GM18907 (cell line): ENCODE measurements at regions not wholly inside any gene's neighbourhood (a gene's known extent, or its start where the extent isn't known, plus 50 kb on each side); places are given as distances from the start of the nearest gene placed in this dataset.

Experiments used
- ATAC-seq: cut with Tn5 transposase; IDR thresholded peaks from one replicate; pipeline ENCODE4 v1.9.1; 2021; ENCODE audit warnings: mild to moderate bottlenecking, moderate library complexity; ENCODE audit not compliant: unreplicated experiment

DNA sequence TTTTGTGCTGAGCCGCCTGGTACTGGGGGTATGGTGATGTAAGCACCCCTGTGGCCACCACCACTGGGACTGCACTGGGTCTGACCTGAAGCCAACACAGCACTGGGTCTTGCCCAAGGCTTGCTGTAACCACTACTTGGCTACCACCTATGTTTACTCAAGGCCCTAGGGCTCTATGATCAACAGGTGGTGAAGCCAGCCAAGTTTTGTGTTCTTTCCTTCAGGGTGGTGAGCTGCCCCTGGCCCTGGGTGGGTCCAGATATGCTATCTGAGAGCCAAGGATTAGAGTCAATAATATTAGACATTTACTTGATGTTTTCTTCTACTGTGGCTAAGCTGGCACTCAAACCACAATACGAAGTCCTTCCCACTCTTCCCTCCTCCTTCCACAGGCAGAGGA lies 55.1 kb upstream of the PAGE4 start:
- no peak for ATAC-seq

DNA sequence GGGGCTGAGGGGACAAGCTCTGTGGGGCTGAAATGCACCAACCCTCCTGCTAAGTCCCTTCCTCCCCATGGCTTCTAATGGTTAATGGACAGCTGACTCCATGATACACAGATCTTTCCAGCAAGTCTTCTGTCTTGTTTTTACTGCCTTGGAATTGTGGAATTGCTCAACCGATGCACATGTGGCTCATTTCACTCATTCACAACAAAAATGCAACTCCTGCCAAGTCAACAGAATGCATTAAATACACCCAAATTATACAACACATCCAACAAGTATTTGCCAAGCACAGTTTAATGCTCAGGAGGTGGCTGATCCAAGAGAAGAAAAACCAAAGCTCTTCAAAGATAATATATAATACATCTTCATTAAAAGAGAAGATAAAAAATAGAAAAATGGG lies 61.9 kb upstream of the PAGE4 start:
- no peak for ATAC-seq

DNA sequence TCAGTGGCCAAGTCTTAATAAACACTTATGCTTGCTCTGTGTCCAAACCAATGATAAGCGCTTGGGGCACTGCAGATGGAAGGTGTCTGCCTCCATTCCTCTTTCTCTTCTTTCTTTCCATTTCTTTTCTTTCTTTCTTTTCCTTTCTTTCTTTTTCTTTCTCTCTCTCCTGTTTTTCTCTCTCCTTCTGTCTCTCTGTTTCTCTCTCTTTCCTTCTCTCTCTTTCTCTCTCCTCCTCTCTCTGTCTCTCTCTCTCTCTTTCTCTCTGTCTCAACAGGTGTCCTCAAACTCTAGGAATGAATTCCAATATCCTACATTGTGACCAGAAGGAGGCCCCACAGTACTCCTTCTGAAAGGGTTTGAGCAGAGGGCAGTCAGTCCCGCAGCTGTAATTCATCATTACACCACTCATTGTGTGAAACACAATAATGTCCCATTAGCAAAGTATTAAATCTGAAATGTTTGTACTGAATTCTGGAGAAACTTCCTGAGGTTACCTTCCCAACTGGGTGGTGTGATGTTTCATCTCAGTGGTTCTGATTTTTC lies 66.5 kb upstream of the PAGE1 start:
- ATAC-seq = no peak

DNA sequence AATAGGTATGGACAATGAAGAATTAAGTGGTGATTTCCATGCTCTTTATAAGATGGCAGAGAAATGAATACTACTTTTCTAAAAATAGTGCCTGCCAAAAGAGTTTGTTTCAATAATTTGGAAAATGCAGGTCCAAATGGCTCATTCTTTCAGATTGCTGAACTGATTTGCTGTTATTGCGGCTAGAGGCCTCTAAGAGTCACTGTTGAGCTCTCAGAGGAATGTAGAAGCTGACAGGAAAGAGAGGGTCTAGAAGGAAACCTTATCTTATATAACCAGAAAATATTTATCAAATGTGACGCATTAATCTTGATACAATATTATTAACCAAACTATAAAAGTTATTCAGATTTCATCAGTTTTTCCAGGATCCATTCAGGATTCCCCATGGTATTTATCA lies 65.7 kb upstream of the PAGE1 start:
- no peak for ATAC-seq

DNA sequence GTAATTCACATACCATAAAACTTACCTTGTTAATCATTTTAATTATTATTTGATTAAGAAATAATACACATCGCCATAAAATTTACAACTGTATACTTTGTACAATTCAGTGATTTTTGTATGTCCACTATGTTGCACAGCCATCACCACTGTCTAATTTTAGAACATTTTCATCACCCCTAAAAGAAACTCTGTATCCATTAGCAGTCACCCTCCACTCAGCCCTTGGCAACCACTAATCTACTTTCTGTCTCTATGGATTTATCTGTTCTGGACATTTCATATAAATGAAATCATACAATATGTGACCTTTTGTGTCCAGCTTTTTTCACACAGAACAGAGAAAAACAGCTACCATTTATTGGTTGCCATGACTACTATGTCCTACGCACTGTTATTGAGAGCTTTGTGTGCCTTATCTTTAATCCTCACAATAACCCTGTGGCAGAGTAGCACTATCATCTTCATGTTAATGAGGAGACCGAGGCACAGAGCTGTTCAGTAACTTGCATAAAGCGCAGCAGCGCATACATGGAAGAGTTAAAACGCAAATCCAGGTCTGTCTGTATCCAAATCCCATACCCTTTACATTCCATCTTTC lies 64.6 kb upstream of the PAGE1 start:
- ATAC-seq = no peak

DNA sequence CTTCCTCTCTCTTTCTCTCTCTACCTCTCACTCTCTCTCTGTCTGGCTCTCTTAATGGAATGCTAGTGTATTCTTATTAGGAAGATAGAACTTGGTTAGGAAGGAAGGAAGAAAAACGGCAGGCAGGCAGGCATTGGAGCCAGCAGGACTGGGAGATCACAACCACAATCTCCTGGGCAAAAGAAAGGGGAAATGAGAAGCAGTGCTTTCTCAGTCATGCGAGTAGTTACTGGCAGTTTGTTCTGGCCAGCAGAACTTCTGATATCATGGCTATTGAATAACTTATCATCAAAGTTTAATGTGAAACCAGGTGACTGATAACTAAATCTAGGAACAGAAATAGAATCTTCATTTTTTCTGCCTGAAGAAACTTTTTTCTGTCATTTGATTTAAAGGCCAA lies 60.9 kb upstream of the PAGE1 start:
- ATAC-seq = no peak

DNA sequence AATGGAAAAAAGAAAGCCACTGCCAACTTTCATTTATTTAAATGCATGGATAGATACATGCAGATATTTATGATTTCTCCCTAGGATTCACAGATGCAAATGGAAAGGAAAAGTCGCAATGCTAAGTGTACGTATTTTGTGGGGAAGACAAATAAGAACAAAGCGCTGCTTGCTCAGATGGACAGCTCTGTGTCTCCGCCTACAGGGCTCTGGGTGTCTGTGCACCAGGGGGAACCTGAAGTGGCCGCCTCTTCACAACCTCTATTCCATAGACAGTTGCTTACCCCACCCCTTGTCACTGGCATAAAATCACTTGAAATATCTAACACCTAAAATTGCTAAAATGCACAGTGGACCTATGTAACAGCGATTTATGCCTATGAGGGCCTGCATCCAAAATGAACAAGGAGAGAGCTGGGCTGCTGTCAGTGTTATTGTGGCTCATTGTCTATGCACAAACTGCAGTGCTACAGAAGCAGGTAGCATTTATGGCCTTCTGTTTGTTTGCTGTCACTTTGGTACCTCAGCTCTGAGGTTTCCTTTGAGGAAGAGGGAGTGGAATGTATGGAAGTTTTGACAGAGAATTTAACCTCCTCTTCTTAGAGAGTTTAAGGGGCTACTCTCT lies 58.6 kb upstream of the PAGE1 start:
- peak; percentile 71 for ATAC-seq

DNA sequence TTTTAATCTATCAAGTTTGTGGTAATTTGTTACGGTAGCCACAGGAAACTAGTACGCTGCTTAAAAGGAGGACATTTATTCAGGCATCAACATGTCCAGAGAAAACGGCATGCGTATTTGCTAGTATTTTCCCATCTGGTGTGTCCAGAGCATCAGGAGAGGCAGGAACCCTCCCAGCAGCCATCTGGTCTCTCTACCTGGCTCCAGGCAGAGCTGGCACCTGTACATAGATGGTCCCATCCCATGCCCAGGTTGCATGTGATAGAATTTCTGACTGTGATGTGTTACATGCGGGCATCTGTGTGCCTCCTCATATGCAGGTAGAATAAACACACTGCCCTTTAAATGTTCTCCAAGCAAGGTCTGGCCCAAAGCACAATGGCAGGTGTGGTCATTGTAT lies 57.9 kb upstream of the PAGE1 start:
- ATAC-seq = no peak

DNA sequence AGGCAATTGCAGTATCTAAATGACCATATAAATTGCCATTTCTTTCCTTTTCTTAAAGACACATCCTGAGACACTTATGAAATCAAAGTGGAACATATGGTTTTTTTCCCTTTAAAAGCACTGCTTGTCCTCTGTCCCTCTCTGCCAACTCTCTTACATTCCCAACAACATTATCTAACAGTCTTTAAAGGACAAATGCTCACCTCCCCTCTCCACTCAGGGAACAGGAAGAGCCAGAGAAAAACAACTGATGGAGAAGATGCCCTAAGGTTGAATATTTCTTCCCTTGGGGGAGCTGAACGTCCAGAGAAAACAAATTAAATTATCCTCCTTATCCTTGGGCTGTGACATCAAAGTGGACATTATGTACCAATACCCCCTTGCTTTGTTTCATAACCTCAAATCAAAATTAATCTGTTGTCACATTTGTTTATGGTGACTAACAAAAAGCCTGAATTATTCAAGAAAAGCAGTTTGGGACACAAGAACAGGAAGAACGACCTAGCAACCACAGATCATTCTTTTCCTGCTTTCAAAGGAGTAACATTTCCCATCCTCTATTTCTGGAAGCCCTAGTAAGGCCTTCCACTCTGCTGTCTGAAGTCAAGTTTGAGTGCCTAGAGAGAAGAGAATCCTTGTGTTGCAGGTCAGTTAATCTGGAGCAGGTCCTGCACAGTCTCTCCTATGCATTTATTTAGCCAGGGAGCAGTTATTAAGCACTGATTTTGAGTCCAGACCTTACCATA lies 52.6 kb upstream of the PAGE1 start:
- no peak for ATAC-seq

DNA sequence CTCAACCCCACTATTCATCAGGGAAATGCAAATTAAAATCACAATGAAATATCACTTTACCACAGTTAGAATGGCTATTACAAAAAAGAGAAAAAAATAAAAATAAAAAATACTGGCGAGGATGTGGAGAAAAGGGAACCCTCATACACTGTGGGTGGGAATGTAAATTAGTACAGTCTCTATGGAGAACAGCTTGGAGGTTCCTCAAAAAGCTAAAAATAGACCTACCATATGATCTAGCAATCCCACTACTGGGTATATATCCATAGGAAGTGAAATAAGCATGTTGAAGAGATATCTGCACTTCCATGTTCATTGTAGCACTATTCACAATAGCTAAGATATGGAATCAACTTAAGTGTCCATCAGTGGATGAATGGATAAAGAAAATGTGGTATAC lies 50.5 kb upstream of the PAGE1 start:
- ATAC-seq = no peak
